ENCODE measurements at regions not wholly inside any gene's neighbourhood (a gene's known extent, or its start where the extent isn't known, plus 50 kb on each side); places are given as distances from the start of the nearest gene placed in this dataset.

DNA sequence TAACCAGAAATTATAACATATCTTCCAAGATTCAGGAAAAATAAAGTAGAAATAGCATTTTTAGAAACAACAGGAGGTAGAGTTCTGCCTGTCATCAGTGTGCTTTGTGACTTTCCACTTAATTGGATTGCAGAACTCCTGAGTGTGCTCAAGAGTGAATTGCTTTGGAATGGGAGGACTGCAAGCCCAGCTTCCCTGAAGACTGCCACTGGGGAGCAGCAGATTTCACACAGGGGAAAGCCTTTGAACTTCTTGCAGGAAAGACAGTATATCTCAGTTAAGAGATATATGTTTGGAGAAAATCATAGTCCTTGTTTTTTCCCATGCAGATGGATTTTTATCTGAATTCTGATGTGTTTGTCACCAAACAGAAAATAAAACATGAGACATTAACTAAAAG lies 124.5 kb downstream of the TMEM168 start:
- peaks cover 4% of the 10 kb centered on the region for H3K9me3 Mint-ChIP-seq
- peaks cover 2% of the 10 kb centered on the region for H3K36me3 Mint-ChIP-seq (ENCODE audit: low read depth)
- peak overlapping the region; percentile 23 for H3K27ac Mint-ChIP-seq
- Histone ChIP-seq H3K27me3 (ENCODE audit: control insufficient read depth, insufficient read depth, low read length, poor library complexity, severe bottlenecking) (no peaks in the 10 kb centered on the region), H3K9ac (ENCODE audit: extremely low read depth, low read length, poor library complexity, severe bottlenecking) (no peak overlapping the region), H3K27ac (ENCODE audit: low read depth, low read length) (no peak overlapping the region), H3K4me1 (ENCODE audit: control insufficient read depth, insufficient read depth, low read length) (peaks cover 3% of the 10 kb centered on the region), H3K4me3 (ENCODE audit: low read length) (no peak overlapping the region), H3K36me3 (ENCODE audit: control insufficient read depth, insufficient read depth, low read length) (no peaks in the 10 kb centered on the region), H3K9me3 (ENCODE audit: control insufficient read depth, low read length) (no peaks in the 10 kb centered on the region)
- DNase-seq, result peak; percentile 77
- H3K4me1 Mint-ChIP-seq, result peaks cover 24% of the 10 kb centered on the region
- H3K27me3 Mint-ChIP-seq (ENCODE audit: insufficient read depth), result peaks cover 2% of the 10 kb centered on the region
- H3K4me3 Mint-ChIP-seq, result no peak overlapping the region
- TF ChIP-seq, protein P1, sequence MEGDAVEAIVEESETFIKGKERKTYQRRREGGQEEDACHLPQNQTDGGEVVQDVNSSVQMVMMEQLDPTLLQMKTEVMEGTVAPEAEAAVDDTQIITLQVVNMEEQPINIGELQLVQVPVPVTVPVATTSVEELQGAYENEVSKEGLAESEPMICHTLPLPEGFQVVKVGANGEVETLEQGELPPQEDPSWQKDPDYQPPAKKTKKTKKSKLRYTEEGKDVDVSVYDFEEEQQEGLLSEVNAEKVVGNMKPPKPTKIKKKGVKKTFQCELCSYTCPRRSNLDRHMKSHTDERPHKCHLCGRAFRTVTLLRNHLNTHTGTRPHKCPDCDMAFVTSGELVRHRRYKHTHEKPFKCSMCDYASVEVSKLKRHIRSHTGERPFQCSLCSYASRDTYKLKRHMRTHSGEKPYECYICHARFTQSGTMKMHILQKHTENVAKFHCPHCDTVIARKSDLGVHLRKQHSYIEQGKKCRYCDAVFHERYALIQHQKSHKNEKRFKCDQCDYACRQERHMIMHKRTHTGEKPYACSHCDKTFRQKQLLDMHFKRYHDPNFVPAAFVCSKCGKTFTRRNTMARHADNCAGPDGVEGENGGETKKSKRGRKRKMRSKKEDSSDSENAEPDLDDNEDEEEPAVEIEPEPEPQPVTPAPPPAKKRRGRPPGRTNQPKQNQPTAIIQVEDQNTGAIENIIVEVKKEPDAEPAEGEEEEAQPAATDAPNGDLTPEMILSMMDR (conservative IDR thresholded peaks at IDR 0.05), result peak; percentile 68

DNA sequence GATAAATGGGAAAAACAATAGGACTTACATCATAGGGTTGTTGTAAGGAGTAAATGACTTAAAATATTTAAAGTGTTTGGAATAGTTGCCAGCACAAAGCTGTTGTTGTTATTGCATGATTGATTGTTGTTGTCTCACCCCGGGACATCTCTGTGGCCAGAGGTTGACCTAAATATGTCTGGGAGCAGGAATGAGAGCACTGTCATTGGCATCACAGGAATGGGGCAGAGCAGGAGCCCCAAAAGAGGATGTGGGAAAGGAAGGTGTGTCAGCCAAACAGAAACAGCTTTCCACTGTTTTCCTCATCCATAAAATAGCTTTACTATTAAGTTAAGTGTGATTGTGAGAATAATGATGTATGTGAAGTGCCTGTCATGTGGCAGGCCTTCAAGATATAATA lies 121.6 kb downstream of the TMEM168 start:
- Mint-ChIP-seq H3K36me3 (ENCODE audit: low read depth) (peaks cover 2% of the 10 kb centered on the region), H3K27me3 (ENCODE audit: insufficient read depth) (no peaks in the 10 kb centered on the region), H3K27ac (no peak overlapping the region), H3K4me3 (no peak overlapping the region), H3K9me3 (no peaks in the 10 kb centered on the region), H3K4me1 (peaks cover 27% of the 10 kb centered on the region)
- Histone ChIP-seq H3K4me3 (ENCODE audit: low read length) (no peak overlapping the region), H3K27me3 (ENCODE audit: control insufficient read depth, insufficient read depth, low read length, poor library complexity, severe bottlenecking) (no peaks in the 10 kb centered on the region), H3K9ac (ENCODE audit: extremely low read depth, low read length, poor library complexity, severe bottlenecking) (no peak overlapping the region), H3K36me3 (ENCODE audit: control insufficient read depth, insufficient read depth, low read length) (no peaks in the 10 kb centered on the region), H3K4me1 (ENCODE audit: control insufficient read depth, insufficient read depth, low read length) (peaks cover 3% of the 10 kb centered on the region), H3K9me3 (ENCODE audit: control insufficient read depth, low read length) (no peaks in the 10 kb centered on the region), H3K27ac (ENCODE audit: low read depth, low read length) (no peak overlapping the region)
- TF ChIP-seq, protein P1 (conservative IDR thresholded peaks at IDR 0.05), result no peak
- DNase-seq, result peak; percentile 57
- WGBS, 2 experiments (ENCODE audit: insufficient coverage in 1 of 2, insufficient read length in 1 of 2), result 84 to 100% methylated on average over 1 of the region's 1 CpG

DNA sequence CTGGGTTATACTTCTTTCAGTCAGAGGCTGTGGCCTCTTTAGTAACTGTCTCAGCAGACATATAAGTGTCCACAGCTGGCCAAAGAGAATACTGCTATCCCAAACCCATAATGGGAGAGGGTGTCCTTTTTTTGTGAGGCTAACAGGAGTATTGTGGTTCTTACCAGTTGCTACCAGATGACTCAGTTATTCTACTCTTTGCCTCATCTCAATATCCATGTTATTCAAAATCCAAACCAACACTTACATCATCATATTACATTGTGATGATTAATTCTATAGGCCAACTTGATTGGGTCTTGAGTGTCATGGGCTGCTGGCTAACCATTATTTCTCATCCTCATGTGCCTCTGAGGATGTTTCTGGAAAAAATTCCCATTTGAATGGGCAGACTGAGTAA lies 120.9 kb downstream of the TMEM168 start:
- DNase-seq, result no peak
- H3K27ac ChIP-seq (ENCODE audit: low read depth, low read length), result no peak overlapping the region
- Mint-ChIP-seq H3K4me1 (peaks cover 35% of the 10 kb centered on the region), H3K9me3 (no peaks in the 10 kb centered on the region), H3K27me3 (ENCODE audit: insufficient read depth) (no peaks in the 10 kb centered on the region), H3K36me3 (ENCODE audit: low read depth) (peaks cover 2% of the 10 kb centered on the region), H3K4me3 (no peak overlapping the region), H3K27ac (no peak overlapping the region)
- H3K27me3 ChIP-seq (ENCODE audit: control insufficient read depth, insufficient read depth, low read length, poor library complexity, severe bottlenecking), result no peaks in the 10 kb centered on the region
- no peak overlapping the region for H3K4me3 ChIP-seq (ENCODE audit: low read length)
- H3K4me1 ChIP-seq (ENCODE audit: control insufficient read depth, insufficient read depth, low read length), result peaks cover 3% of the 10 kb centered on the region
- TF ChIP-seq, protein P1 (conservative IDR thresholded peaks at IDR 0.05), result no peak
- no peaks in the 10 kb centered on the region for H3K9me3 ChIP-seq (ENCODE audit: control insufficient read depth, low read length)
- no peak overlapping the region for H3K9ac ChIP-seq (ENCODE audit: extremely low read depth, low read length, poor library complexity, severe bottlenecking)
- H3K36me3 ChIP-seq (ENCODE audit: control insufficient read depth, insufficient read depth, low read length), result no peaks in the 10 kb centered on the region
